Parathyroid adenoma (tissue), 2 donors: ENCODE measurements at regions not wholly inside any gene's neighbourhood (a gene's known extent, or its start where the extent isn't known, plus 50 kb on each side); places are given as distances from the start of the nearest gene placed in this dataset.

Source experiments
- H2AFZ ChIP-seq: fragments of 300-600 bp; sonication (generic); one replicate; pipeline ENCODE4 v1.7.0; 2017; ENCODE audit warnings: antibody characterized with exemption, mild to moderate bottlenecking
- H3K27ac ChIP-seq: fragments of 300-600 bp; sonication (generic); one replicate; pipeline ENCODE4 v1.7.0; 2017
- H3K27me3 ChIP-seq: fragments of 300-600 bp; sonication (generic); one replicate; pipeline ENCODE4 v1.7.0; 2017; ENCODE audit warnings: low read length; ENCODE audit not compliant: control insufficient read depth, insufficient read depth
- H3K36me3 ChIP-seq: fragments of 300-600 bp; sonication (generic); one replicate; pipeline ENCODE4 v1.7.0; 2017; ENCODE audit warnings: low read length; ENCODE audit not compliant: control insufficient read depth, insufficient read depth
- H3K4me1 ChIP-seq: fragments of 300-600 bp; sonication (generic); one replicate; pipeline ENCODE4 v1.7.0; 2017; ENCODE audit warnings: control low read depth
- H3K4me2 ChIP-seq: fragments of 300-600 bp; sonication (generic); one replicate; pipeline ENCODE4 v1.7.0; 2017; ENCODE audit warnings: low read length
- H3K4me3 ChIP-seq: fragments of 300-600 bp; sonication (generic); one replicate; pipeline ENCODE4 v1.7.0; 2017; ENCODE audit warnings: low read depth, low read length
- H3K79me2 ChIP-seq: fragments of 300-600 bp; sonication (generic); one replicate; pipeline ENCODE4 v1.7.0; 2017; ENCODE audit warnings: control low read depth
- H3K9ac ChIP-seq: fragments of 300-600 bp; sonication (generic); one replicate; pipeline ENCODE4 v1.7.0; 2017; ENCODE audit warnings: mild to moderate bottlenecking
- H3K9me3 ChIP-seq: fragments of 300-600 bp; sonication (generic); one replicate; pipeline ENCODE4 v1.7.0; 2017; ENCODE audit warnings: low read length; ENCODE audit not compliant: control insufficient read depth
- TF ChIP-seq, protein P1 (sequence below): fragments of 300-600 bp; sonication (generic); IDR thresholded peaks from one replicate; pipeline ENCODE4 v1.7.0; 2017; ENCODE audit warnings: antibody characterized with exemption, mild to moderate bottlenecking
- donor health status: primary hyperparathyroidism.

DNA sequence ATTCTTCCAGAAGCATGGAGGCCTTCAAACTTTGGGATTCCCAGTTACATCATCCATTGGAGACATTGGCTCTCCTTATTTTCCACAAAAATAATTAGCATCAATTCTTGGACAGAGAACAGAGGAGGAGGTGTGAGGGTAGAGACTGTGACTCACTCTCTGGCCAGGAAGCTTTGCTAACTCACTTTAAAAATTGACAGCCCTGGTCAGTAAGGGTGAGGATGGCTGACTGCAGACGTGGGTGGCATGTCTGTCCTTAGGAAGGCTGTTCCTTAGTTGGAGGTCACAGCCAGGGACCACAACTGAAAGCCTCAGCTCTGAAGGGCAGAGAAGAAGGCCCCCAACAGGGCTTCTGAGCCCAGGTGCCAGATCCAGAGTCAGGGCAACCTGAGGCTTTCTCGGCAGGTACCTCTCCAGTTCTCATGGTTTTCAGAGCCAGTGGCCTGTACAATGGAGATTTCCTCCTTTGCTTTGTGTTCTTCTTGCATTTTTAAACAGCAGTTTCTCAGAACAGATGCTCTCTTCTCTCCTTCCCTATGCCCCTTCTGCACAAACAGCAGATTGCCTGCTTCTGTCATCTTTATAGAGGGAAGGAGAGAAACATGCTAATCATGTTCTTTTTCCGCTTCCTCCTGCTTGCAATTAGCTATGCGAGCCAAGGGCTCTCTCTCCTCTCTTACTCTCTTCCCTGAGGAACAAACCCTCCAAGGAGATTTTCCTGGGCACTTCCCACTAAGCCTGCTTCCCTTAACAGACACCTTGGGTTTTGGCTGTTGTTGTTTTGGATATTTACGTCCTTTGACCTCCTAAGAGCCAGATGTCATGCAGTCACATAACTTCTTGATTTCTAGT, 92.5 kb upstream of the ZNF366 start:
- TF ChIP-seq, protein P1, sequence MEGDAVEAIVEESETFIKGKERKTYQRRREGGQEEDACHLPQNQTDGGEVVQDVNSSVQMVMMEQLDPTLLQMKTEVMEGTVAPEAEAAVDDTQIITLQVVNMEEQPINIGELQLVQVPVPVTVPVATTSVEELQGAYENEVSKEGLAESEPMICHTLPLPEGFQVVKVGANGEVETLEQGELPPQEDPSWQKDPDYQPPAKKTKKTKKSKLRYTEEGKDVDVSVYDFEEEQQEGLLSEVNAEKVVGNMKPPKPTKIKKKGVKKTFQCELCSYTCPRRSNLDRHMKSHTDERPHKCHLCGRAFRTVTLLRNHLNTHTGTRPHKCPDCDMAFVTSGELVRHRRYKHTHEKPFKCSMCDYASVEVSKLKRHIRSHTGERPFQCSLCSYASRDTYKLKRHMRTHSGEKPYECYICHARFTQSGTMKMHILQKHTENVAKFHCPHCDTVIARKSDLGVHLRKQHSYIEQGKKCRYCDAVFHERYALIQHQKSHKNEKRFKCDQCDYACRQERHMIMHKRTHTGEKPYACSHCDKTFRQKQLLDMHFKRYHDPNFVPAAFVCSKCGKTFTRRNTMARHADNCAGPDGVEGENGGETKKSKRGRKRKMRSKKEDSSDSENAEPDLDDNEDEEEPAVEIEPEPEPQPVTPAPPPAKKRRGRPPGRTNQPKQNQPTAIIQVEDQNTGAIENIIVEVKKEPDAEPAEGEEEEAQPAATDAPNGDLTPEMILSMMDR = no peak
- Histone ChIP-seq H3K4me2 (no peak overlapping the region), H3K9me3 (no peaks in the 10 kb centered on the region), H3K27me3 (no peaks in the 10 kb centered on the region), H3K9ac (no peak overlapping the region), H3K4me1 (peaks cover 31% of the 10 kb centered on the region), H3K36me3 (no peaks in the 10 kb centered on the region), H2AFZ (peak overlapping the region; percentile 56), H3K27ac (no peak overlapping the region), H3K4me3 (no peak overlapping the region), H3K79me2 (no peaks in the 10 kb centered on the region)

DNA sequence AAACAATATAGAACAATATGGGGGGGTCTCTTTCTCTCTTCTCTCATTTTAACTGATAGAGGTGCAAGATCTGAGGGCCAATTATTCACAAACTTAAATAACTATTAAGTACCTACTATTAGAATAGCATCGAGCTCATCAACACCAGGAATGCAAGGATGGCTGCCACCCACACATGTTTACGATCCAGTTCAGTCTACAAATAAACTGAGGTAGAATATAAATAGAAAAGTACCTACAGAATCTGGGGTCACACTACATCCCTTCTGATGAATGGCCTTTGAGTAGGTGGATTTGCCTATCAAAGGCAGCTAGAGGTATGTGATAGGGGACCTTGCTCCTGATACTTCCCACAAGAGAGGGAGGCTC, 91.8 kb upstream of the ZNF366 start:
- Histone ChIP-seq H3K4me2 (no peak overlapping the region), H2AFZ (no peak overlapping the region), H3K4me3 (no peak overlapping the region), H3K79me2 (no peaks in the 10 kb centered on the region), H3K9ac (no peak overlapping the region), H3K4me1 (peaks cover 31% of the 10 kb centered on the region), H3K9me3 (no peaks in the 10 kb centered on the region), H3K27ac (no peak overlapping the region), H3K27me3 (no peaks in the 10 kb centered on the region), H3K36me3 (no peaks in the 10 kb centered on the region)
- TF ChIP-seq, protein P1 = no peak

DNA sequence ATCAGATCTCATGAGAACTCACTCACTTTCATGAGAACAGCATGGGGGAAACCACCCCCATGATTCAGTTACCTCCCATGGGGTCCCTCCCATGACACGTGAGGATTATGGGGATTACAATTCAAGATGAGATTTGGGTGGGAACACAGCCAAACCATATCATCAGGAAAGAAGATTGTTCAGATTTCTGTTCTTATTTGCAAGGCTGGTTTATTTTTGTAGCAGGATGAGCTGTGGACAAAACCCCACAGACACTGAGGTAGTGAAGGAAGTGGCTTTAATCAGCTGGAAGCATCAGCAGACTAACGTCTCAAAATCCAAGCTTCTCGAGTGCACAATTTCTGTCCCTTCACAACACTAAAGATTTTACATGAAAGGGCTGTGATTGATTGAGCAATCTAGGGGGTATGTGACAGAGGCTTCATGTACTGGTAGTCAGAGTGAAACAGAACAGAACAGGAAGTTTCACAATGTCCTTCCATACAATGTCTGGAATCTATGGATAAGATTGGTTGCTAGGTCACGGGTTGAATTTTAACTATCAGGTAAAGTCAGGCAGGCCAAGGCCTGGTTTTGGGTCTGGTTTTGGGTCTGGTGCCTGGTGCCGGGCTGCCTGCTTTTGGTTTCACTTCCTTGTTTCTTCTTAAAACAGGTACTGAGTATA, 91.3 kb upstream of the ZNF366 start:
- Histone ChIP-seq H3K27ac (peak overlapping the region; percentile 87), H3K9me3 (no peaks in the 10 kb centered on the region), H2AFZ (peak overlapping the region; percentile 64), H3K27me3 (no peaks in the 10 kb centered on the region), H3K4me3 (no peak overlapping the region), H3K4me1 (peaks cover 31% of the 10 kb centered on the region), H3K79me2 (no peaks in the 10 kb centered on the region), H3K4me2 (no peak overlapping the region), H3K9ac (no peak overlapping the region), H3K36me3 (no peaks in the 10 kb centered on the region)
- TF ChIP-seq, protein P1 = no peak

DNA sequence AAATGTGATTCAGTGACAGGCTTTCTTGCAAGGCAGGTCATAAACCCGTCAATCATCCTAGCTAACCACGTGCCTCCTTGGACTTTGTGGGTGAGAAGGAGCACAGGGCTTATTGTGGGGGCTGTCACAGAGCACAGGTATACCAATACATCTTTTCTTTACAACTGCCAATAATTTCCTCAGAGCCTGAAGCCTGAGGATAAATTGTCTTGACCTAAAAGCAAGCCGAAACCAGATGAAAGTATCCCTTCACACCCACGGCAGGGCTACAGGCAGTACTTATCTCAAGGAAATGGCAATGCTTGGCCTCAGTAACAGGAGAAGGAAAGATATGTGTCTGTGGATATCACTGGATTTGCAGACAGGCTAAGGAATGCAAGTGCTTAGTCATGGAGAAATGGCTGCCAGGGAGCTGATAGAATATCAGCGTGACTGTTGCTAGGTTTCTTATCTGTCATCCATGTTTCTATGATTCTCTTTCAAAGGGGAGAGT, 90.3 kb upstream of the ZNF366 start:
- H3K4me1 ChIP-seq = peaks cover 28% of the 10 kb centered on the region
- H3K9me3 ChIP-seq = no peaks in the 10 kb centered on the region
- H3K79me2 ChIP-seq = no peaks in the 10 kb centered on the region
- H2AFZ ChIP-seq = peak overlapping the region; percentile 64
- TF ChIP-seq, protein P1 = no peak
- peak overlapping the region; percentile 3 for H3K4me2 ChIP-seq
- H3K36me3 ChIP-seq = no peaks in the 10 kb centered on the region
- no peak overlapping the region for H3K9ac ChIP-seq
- H3K27me3 ChIP-seq = no peaks in the 10 kb centered on the region
- H3K27ac ChIP-seq = peak overlapping the region; percentile 87
- peak overlapping the region; percentile 20 for H3K4me3 ChIP-seq
